BLaER1 treated with 17β-estradiol and CSF1 and Interleukin-3, amounts not matched to agents 10 nM and 100 nM (cell line): ENCODE measurements at regions not wholly inside any gene's neighbourhood (a gene's known extent, or its start where the extent isn't known, plus 50 kb on each side); places are given as distances from the start of the nearest gene placed in this dataset.
A peak's percentile ranks its signal among the peaks of the same experiment; 100 is the strongest.

ENCODE experiments used
- H3K27ac ChIP-seq, 11 experiments: shearing (Covaris generic); formaldehyde crosslinking; 2 replicates each; pipeline ENCODE4 v1.8.1; 2022
- H3K27me3 ChIP-seq, 11 experiments: shearing (Covaris generic); formaldehyde crosslinking; 2 replicates each; pipeline ENCODE4 v1.8.1; 2022
- H3K36me3 ChIP-seq, 11 experiments: shearing (Covaris generic); formaldehyde crosslinking; 2 replicates each; pipeline ENCODE4 v1.8.1; 2022
- H3K4me1 ChIP-seq, 10 experiments: shearing (Covaris generic); formaldehyde crosslinking; 2 replicates each; pipeline ENCODE4 v1.8.1; 2022
- H3K4me2 ChIP-seq, 11 experiments: shearing (Covaris generic); formaldehyde crosslinking; 2 replicates each; pipeline ENCODE4 v1.8.1; 2022
- H3K4me3 ChIP-seq, 10 experiments: shearing (Covaris generic); formaldehyde crosslinking; 2 replicates each; pipeline ENCODE4 v1.8.1; 2022
- H3K9ac ChIP-seq, 11 experiments: shearing (Covaris generic); formaldehyde crosslinking; 2 replicates each; pipeline ENCODE4 v1.8.1; 2022
- H3K9me3 ChIP-seq, 11 experiments: shearing (Covaris generic); formaldehyde crosslinking; replicated peaks in 1 of 11; 2 replicates each; pipeline ENCODE4 v1.8.1; 2022
- H4K20me1 ChIP-seq, 11 experiments: shearing (Covaris generic); formaldehyde crosslinking; 2 replicates each; pipeline ENCODE4 v1.8.1; 2022
- Cebpa-rat ChIP-seq, 11 experiments: shearing (Covaris generic); IDR thresholded peaks; 2 replicates each; pipeline ENCODE4 v1.8.1; 2022

DNA sequence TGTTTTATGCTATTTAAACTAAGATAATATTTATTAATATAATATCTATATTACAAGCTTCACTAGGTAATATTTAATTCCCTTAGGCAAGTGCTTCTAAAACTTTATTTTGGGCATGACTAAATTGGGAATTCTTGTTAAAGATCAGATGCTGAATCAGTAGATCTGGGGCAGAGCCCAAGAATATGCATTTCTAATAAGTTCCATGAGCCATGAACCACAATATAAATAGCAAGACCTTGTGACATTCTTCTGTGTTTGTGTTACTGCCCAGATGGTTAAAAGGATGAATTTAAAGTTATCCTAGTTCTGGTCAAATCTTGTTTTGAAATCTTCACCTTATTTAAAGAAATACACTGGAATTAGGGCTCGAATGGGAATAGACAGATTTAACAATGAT, 258.4 kb upstream of the CACNA2D1 start:
- no peak for TF ChIP-seq Cebpa-rat (IDR thresholded peaks at IDR 0.05)
- no peak overlapping the region for H3K4me3 ChIP-seq
- H3K9ac ChIP-seq = no peak overlapping the region
- H3K4me1 ChIP-seq = no peaks in the 10 kb centered on the region
- no peaks in the 10 kb centered on the region for H3K27me3 ChIP-seq
- no peak overlapping the region for H3K4me2 ChIP-seq
- H4K20me1 ChIP-seq = no peaks in the 10 kb centered on the region
- no peaks in the 10 kb centered on the region for H3K9me3 ChIP-seq
- no peak overlapping the region for H3K27ac ChIP-seq
- H3K36me3 ChIP-seq = no peaks in the 10 kb centered on the region

DNA sequence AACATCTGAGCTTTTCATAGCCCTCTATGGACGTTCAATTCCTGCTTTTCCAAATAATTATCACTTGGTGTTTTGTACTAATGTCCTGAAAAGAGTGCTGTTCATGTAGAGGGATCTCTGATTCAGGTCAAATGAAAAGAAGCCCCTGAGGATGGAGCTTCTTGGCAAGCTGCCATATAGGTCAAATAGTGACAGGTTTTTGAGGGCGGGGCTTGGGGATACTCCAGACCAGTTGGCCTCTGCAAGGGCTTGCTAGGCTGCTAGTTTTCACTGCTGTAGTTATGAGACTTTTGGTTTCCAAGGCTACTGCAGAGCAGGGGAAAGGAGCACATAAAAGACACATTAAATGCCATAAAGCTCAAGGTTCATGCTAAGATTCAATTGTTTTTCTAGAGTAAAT, 257.2 kb upstream of the CACNA2D1 start:
- no peaks in the 10 kb centered on the region for H3K36me3 ChIP-seq
- H3K9me3 ChIP-seq = no peaks in the 10 kb centered on the region
- no peaks in the 10 kb centered on the region for H4K20me1 ChIP-seq
- TF ChIP-seq Cebpa-rat (IDR thresholded peaks at IDR 0.05) = no peak
- no peak overlapping the region for H3K4me3 ChIP-seq
- H3K4me2 ChIP-seq = no peak overlapping the region
- H3K27ac ChIP-seq = no peak overlapping the region
- H3K27me3 ChIP-seq = no peaks in the 10 kb centered on the region
- no peak overlapping the region for H3K9ac ChIP-seq
- no peaks in the 10 kb centered on the region for H3K4me1 ChIP-seq

DNA sequence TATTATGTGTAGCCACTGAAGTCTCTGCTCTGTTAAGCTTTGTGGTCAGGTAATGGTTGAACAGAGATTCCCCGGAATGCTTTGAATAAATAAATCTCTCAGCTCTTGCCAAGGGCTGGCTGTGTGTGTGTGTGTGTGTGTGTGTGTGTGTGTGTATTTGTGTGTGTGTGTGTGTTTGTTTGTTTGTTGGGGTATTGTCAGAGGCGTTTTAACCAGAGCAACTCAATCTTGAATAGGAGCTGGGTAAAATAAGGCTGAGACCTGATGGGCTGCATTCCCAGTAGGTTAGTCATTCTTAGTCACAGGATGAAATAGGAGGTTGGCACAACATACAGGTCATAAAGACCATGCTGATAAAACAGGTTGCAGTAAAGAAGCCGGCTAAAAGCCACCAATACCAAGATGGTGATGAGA, 256.2 kb upstream of the CACNA2D1 start:
- H3K4me1 ChIP-seq = no peaks in the 10 kb centered on the region
- H4K20me1 ChIP-seq = no peaks in the 10 kb centered on the region
- H3K9ac ChIP-seq = no peak overlapping the region
- H3K9me3 ChIP-seq = no peaks in the 10 kb centered on the region
- H3K36me3 ChIP-seq = no peaks in the 10 kb centered on the region
- no peaks in the 10 kb centered on the region for H3K27me3 ChIP-seq
- no peak overlapping the region for H3K27ac ChIP-seq
- no peak overlapping the region for H3K4me2 ChIP-seq
- TF ChIP-seq Cebpa-rat (IDR thresholded peaks at IDR 0.05) = no peak
- H3K4me3 ChIP-seq = no peak overlapping the region

DNA sequence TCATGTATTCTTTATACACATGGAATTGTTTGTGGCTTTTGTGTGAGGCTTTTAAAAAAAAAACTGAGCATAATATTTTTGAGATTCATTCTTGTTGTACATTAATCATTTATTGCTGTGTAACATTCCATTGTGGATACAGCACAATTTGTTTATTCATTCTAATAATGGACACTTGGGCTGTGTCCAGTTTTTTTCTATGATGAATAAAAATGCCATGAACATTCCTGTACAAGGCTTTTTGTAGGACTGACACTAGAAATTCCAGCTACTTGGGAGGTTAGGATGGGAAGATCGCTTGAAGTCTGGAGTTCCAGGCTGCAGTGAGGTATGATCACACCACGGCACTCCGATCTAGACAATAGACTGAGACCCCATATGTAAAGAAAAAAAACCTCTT, 254.3 kb upstream of the CACNA2D1 start:
- no peak overlapping the region for H3K27ac ChIP-seq
- no peaks in the 10 kb centered on the region for H3K27me3 ChIP-seq
- no peak overlapping the region for H3K9ac ChIP-seq
- no peak overlapping the region for H3K4me2 ChIP-seq
- no peaks in the 10 kb centered on the region for H3K9me3 ChIP-seq
- TF ChIP-seq Cebpa-rat (IDR thresholded peaks at IDR 0.05) = no peak
- no peak overlapping the region for H3K4me3 ChIP-seq
- no peaks in the 10 kb centered on the region for H3K4me1 ChIP-seq
- H3K36me3 ChIP-seq = no peaks in the 10 kb centered on the region
- no peaks in the 10 kb centered on the region for H4K20me1 ChIP-seq

DNA sequence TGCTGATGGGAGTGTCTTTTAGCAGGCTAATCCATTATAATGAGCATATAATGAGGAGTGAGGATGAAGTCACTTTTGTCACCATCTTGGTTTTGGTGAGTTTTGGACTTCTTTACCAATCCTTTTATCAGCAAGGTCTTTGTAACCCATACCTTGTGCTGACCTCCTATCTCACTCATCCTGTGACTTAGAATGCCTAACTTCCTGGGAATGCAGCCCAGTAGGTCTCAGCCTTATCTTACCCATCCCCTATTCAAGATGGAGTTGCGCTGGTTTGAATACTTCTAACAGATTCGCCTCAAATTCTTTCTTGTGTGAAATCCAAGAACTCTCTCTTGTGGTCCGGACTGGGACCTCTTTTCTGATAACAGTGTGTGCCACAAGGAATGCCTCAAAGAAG, 253.1 kb upstream of the CACNA2D1 start:
- no peak for TF ChIP-seq Cebpa-rat (IDR thresholded peaks at IDR 0.05)

DNA sequence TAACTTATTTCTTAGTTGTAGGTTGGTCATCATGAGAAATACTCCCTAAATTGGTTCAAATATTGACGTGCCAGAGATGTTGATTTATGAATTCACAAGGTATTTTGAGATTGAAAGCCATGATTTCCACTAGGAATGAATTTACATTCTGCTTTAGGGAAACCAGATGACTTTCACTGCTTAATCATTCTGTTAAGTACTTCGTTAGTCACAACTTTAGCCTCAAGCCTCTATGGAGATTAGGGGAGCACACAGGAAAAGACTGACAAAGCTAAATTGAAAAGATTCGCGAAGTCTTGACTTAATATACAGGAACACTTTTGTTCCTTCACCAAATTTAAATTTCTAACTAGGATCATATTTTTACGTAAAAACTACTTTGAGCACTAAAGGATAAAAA, 250.4 kb upstream of the CACNA2D1 start:
- no peaks in the 10 kb centered on the region for H3K9me3 ChIP-seq
- H3K9ac ChIP-seq = no peak overlapping the region
- H3K4me2 ChIP-seq = no peak overlapping the region
- H3K27me3 ChIP-seq = no peaks in the 10 kb centered on the region
- no peak overlapping the region for H3K4me3 ChIP-seq
- TF ChIP-seq Cebpa-rat (IDR thresholded peaks at IDR 0.05) = no peak
- H4K20me1 ChIP-seq = no peaks in the 10 kb centered on the region
- no peak overlapping the region for H3K27ac ChIP-seq
- no peaks in the 10 kb centered on the region for H3K36me3 ChIP-seq
- H3K4me1 ChIP-seq = peaks cover 0 to under 1% (median 0%) of the 10 kb centered on the region in 10 experiments; a peak in 1 of 20 replicates

More for the DNA sequence above, 253.1 kb upstream of the CACNA2D1 start:
- Histone ChIP-seq H3K9ac (no peak overlapping the region), H3K27ac (no peak overlapping the region), H3K4me3 (no peak overlapping the region), H3K4me1 (no peaks in the 10 kb centered on the region), H3K36me3 (no peaks in the 10 kb centered on the region), H3K27me3 (no peaks in the 10 kb centered on the region), H4K20me1 (no peaks in the 10 kb centered on the region), H3K9me3 (no peaks in the 10 kb centered on the region), H3K4me2 (no peak overlapping the region)

DNA sequence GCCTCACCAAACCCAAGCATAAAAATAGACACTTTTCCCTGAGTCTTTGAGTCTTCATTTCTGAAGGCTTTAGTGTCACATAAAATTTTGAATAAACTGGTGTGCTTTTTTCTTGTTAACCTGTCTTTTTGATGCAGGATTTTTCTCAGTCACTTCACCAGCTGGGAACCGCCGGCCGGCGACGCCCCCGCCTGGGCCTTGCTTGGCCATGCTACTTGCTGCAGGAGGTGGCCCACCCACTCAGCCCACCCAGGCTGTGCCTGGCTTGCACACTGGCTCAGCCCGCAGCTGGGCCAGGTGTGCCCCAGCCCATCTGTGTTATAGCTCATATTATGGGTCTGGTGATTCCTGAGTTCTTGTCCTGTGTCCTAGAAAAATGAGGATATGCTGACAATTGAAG, 247.4 kb upstream of the CACNA2D1 start:
- Histone ChIP-seq H3K27me3 (no peaks in the 10 kb centered on the region), H4K20me1 (no peaks in the 10 kb centered on the region), H3K4me1 (peaks cover 0 to 20% (median 0%) of the 10 kb centered on the region in 10 experiments; a peak in 4 of 20 replicates), H3K4me3 (no peak overlapping the region), H3K9me3 (no peaks in the 10 kb centered on the region), H3K9ac (no peak overlapping the region), H3K27ac (no peak overlapping the region), H3K4me2 (no peak overlapping the region), H3K36me3 (no peaks in the 10 kb centered on the region)
- no peak for TF ChIP-seq Cebpa-rat (IDR thresholded peaks at IDR 0.05)

DNA sequence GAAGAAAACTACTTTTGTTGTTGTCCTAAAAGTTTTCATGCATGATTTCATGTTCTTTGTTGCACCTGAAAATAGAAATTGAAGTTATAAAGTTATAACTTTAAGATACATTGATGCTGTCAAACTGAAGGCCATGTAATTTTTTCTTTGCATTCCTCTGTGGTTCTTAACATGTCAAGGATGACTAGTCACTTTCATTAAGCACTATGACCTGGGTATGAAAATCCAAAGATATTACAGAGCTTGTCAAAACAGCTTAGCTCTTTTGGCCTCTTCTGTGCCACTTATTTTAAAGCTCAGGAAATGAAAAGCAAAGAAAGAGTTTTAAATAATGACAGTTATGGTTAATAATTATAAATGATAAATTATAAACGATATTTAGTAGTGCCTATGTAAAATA, 241.6 kb upstream of the CACNA2D1 start:
- no peak overlapping the region for H3K27ac ChIP-seq
- no peaks in the 10 kb centered on the region for H3K9me3 ChIP-seq
- no peaks in the 10 kb centered on the region for H3K36me3 ChIP-seq
- H3K4me1 ChIP-seq = peaks cover 0 to 20% (median 0%) of the 10 kb centered on the region in 10 experiments; a peak in 8 of 20 replicates
- H3K4me2 ChIP-seq = no peak overlapping the region
- TF ChIP-seq Cebpa-rat (IDR thresholded peaks at IDR 0.05) = no peak
- no peaks in the 10 kb centered on the region for H4K20me1 ChIP-seq
- H3K4me3 ChIP-seq = no peak overlapping the region
- no peaks in the 10 kb centered on the region for H3K27me3 ChIP-seq
- no peak overlapping the region for H3K9ac ChIP-seq

DNA sequence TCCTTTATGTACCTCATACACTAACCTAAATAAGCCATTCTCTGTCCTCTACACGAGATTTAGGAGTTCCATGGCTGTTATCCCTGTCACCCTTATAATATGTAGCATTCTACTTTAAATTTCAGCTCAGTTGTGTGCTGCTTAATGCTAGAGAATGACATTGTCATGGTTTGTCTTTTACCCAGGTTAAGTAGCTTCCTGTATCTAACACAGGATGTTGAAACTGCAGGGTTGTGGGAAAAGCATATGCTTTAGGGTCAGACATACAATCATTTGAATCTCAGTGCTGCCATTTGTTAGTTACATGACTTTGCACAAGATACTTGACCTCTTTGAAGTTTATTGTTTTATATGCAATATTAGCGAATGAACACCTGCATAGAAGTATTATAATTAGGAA, 235.1 kb upstream of the CACNA2D1 start:
- Histone ChIP-seq H4K20me1 (no peaks in the 10 kb centered on the region), H3K4me3 (no peak overlapping the region), H3K4me1 (peaks cover 14 to 23% (median 22%) of the 10 kb centered on the region in 10 experiments), H3K9me3 (no peaks in the 10 kb centered on the region), H3K36me3 (no peaks in the 10 kb centered on the region), H3K4me2 (peak overlapping the region; percentile 21 to 68 (median 56); a peak in 21 of 22 replicates), H3K27me3 (no peaks in the 10 kb centered on the region), H3K9ac (no peak overlapping the region; a peak in 1 of 22 replicates), H3K27ac (peak overlapping the region in 10 of 11 experiments; percentile 1 to 63 (median 34); a peak in 15 of 22 replicates)
- TF ChIP-seq Cebpa-rat (IDR thresholded peaks at IDR 0.05) = no peak

DNA sequence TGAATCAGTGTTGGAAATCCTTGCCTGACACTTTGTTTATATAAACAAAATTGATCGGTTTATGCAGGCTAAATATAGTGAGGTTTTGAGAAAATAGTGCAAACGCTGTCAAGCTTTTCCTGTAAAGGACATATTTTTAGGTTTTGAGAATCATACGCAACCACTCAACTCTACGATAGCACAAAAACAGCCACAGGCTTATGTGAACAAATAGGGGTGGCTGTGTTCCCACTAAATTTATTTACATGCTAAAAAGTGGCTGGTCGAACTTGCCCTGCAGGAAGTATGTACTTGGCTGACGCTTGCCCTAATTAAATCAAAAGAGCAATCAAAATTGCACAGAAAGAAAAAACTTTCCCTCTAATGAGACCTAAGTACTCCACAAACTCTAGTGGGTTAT, 234.7 kb upstream of the CACNA2D1 start:
- H3K27ac ChIP-seq = peak overlapping the region in 10 of 11 experiments; percentile 1 to 63 (median 34); a peak in 15 of 22 replicates
- no peaks in the 10 kb centered on the region for H3K36me3 ChIP-seq
- peak overlapping the region; percentile 21 to 68 (median 56); a peak in 21 of 22 replicates for H3K4me2 ChIP-seq

More for the DNA sequence above, 234.7 kb upstream of the CACNA2D1 start:
- Histone ChIP-seq H3K4me3 (no peak overlapping the region), H3K4me1 (peaks cover 14 to 23% (median 22%) of the 10 kb centered on the region in 10 experiments), H3K9me3 (no peaks in the 10 kb centered on the region), H4K20me1 (no peaks in the 10 kb centered on the region), H3K9ac (no peak overlapping the region; a peak in 1 of 22 replicates), H3K27me3 (no peaks in the 10 kb centered on the region)
- no peak for TF ChIP-seq Cebpa-rat (IDR thresholded peaks at IDR 0.05)
